AG04449 (cell line): ENCODE measurements at regions not wholly inside any gene's neighbourhood (a gene's known extent, or its start where the extent isn't known, plus 50 kb on each side); places are given as distances from the start of the nearest gene placed in this dataset.

ENCODE experiments used
- CTCF ChIA-PET: fragments of 350-600 bp; formaldehyde crosslinking; extraction: SDS; loops from one replicate; lab custom pipeline; 2021; ENCODE audit warnings: antibody characterized with exemption; lab: Yijun Ruan, JAX
- POLR2A ChIA-PET: fragments of 400-600, 350-600 bp; formaldehyde crosslinking; extraction: SDS; loops from one replicate; lab custom pipeline; 2020; ENCODE audit warnings: antibody characterized with exemption, inconsistent platforms; lab: Yijun Ruan, JAX
- DNase-seq: peaks from one replicate; pipeline ENCODE4 v3.0.0-alpha.2; 2010; ENCODE audit warnings: low read depth, low spot score
- H3K4me3 ChIP-seq: 2 replicates; pipeline ENCODE4 v1.5.1; 2011; ENCODE audit warnings: low read depth, mild to moderate bottlenecking, control low read depth, low read length
- CTCF ChIP-seq: IDR thresholded peaks from one replicate; pipeline ENCODE4 v1.5.1; 2011; ENCODE audit warnings: mild to moderate bottlenecking, moderate library complexity, low read length, control low read depth, inconsistent platforms; ENCODE audit not compliant: insufficient read depth; ENCODE audit errors: missing control alignments

GRCh38 chr12:69066492-69067373 lies 133.8 kb upstream of the CPM start:
- CTCF ChIA-PET, result interaction anchor here (5.9 to 6.2 kb wide), 2 partner anchors 197 to 205 kb away, joined by 62 to 67 read pairs; no protein-coding TSS in a partner anchor
- DNase-seq, result no peak
- POLR2A ChIA-PET, result no interaction called here
- H3K4me3 ChIP-seq, result no peak overlapping the region
- TF ChIP-seq CTCF, result no peak

GRCh38 chr12:69067713-69068112 lies 134.7 kb upstream of the CPM start:
- no peak overlapping the region for H3K4me3 ChIP-seq
- CTCF ChIA-PET, result interaction anchor here (1.0 to 6.2 kb wide), 4 partner anchors 198 to 238 kb away, joined by 4 to 67 read pairs (median 37); no protein-coding TSS in a partner anchor
- no peak for DNase-seq
- no peak for TF ChIP-seq CTCF
- POLR2A ChIA-PET, result no interaction called here

- no peak for DNase-seq
- H3K4me3 ChIP-seq, result no peak overlapping the region
- CTCF ChIA-PET, result interaction anchor here (0.9 to 6.2 kb wide), 5 partner anchors 199 to 238 kb away, joined by 3 to 67 read pairs (median 12); no protein-coding TSS in a partner anchor
These were observed 135.5 kb upstream of the CPM start for GRCh38 chr12:69068448-69068847.

GRCh38 chr12:69069479-69069878 lies 136.5 kb upstream of the CPM start:
- POLR2A ChIA-PET, result no interaction called here

More at GRCh38 chr12:69068448-69068847, 135.5 kb upstream of the CPM start:
- TF ChIP-seq CTCF, result no peak
- POLR2A ChIA-PET, result no interaction called here

GRCh38 chr12:69070319-69071090 lies 137.5 kb upstream of the CPM start:
- ChIA-PET POLR2A (no interaction called here), CTCF (interaction anchor here (0.6 to 6.2 kb wide), 49 partner anchors 9 to 241 kb away, joined by 3 to 67 read pairs (median 4); no protein-coding TSS in a partner anchor)
- DNase-seq, result no peak
- H3K4me3 ChIP-seq, result no peak overlapping the region
- peak; percentile 86 for TF ChIP-seq CTCF

More at GRCh38 chr12:69069479-69069878, 136.5 kb upstream of the CPM start:
- CTCF ChIA-PET, result interaction anchor here (0.6 to 6.2 kb wide), 25 partner anchors 8 to 240 kb away, joined by 3 to 67 read pairs (median 5); no protein-coding TSS in a partner anchor
- no peak overlapping the region for H3K4me3 ChIP-seq
- DNase-seq, result no peak
- no peak for TF ChIP-seq CTCF

GRCh38 chr12:69071091-69071370 lies 138.1 kb upstream of the CPM start:
- CTCF ChIA-PET, result interaction anchor here (0.6 to 6.2 kb wide), 9 partner anchors 15 to 216 kb away, joined by 3 to 67 read pairs (median 6); no protein-coding TSS in a partner anchor

More at GRCh38 chr12:69071091-69071370, 138.1 kb upstream of the CPM start:
- DNase-seq, result no peak
- TF ChIP-seq CTCF, result no peak
- POLR2A ChIA-PET, result no interaction called here
- no peak overlapping the region for H3K4me3 ChIP-seq
